Osteoblast (primary cell): ENCODE measurements at regions not wholly inside any gene's neighbourhood (a gene's known extent, or its start where the extent isn't known, plus 50 kb on each side); places are given as distances from the start of the nearest gene placed in this dataset.

ENCODE experiments used
- DNase-seq: peaks from one replicate; pipeline ENCODE4 v3.0.0; 2011; ENCODE audit warnings: low spot score, mixed read lengths; ENCODE audit not compliant: insufficient read length; ENCODE audit errors: missing footprints
- H2AFZ ChIP-seq: 2 replicates; pipeline ENCODE4 v1.6.0; 2011; ENCODE audit warnings: mild to moderate bottlenecking, low read length
- H3K27ac ChIP-seq: 2 replicates; pipeline ENCODE4 v1.5.1; 2011; ENCODE audit warnings: mild to moderate bottlenecking, low read depth, low read length, moderate library complexity
- H3K27me3 ChIP-seq: 2 replicates; pipeline ENCODE4 v1.6.0; 2012; ENCODE audit warnings: mild to moderate bottlenecking, control low read depth, inconsistent platforms, low read length, moderate library complexity; ENCODE audit not compliant: insufficient read depth
- H3K36me3 ChIP-seq: 2 replicates; pipeline ENCODE4 v1.5.1; 2011; ENCODE audit warnings: mild to moderate bottlenecking, low read length, control low read depth, moderate library complexity; ENCODE audit not compliant: insufficient read depth
- H3K4me1 ChIP-seq: 2 replicates; pipeline ENCODE4 v1.5.1; 2011; ENCODE audit warnings: mild to moderate bottlenecking, low read length, control low read depth, moderate library complexity; ENCODE audit not compliant: insufficient read depth
- H3K4me2 ChIP-seq: 2 replicates; pipeline ENCODE4 v1.6.0; 2011; ENCODE audit warnings: mild to moderate bottlenecking, low read length; ENCODE audit not compliant: insufficient read depth
- H3K4me3 ChIP-seq: fragments of 200-600 bp; sonication (generic); 3 replicates; pipeline ENCODE4 v1.5.1; 2012; ENCODE audit warnings: mild to moderate bottlenecking, low read length, inconsistent platforms; ENCODE audit not compliant: insufficient read depth
- H3K79me2 ChIP-seq: 2 replicates; pipeline ENCODE4 v1.6.0; 2012; ENCODE audit warnings: mild to moderate bottlenecking, low read length, control low read depth, inconsistent platforms; ENCODE audit not compliant: insufficient read depth
- H3K9me3 ChIP-seq: 2 replicates; pipeline ENCODE4 v1.5.1; 2011; ENCODE audit warnings: low read depth, low read length, control low read depth
- H4K20me1 ChIP-seq: 2 replicates; pipeline ENCODE4 v1.6.0; 2012; ENCODE audit warnings: mild to moderate bottlenecking, low read length, control low read depth; ENCODE audit not compliant: insufficient read depth
- CTCF ChIP-seq: IDR thresholded peaks from 2 replicates; pipeline ENCODE4 v1.5.1; 2011; ENCODE audit warnings: mild to moderate bottlenecking, low read depth, low read length, moderate library complexity; ENCODE audit errors: extremely low read depth

GRCh38 chr2:156132130-156132529 lies 200.4 kb downstream of the NR4A2 start:
- H3K36me3 ChIP-seq = no peaks in the 10 kb centered on the region
- H3K4me2 ChIP-seq = no peak overlapping the region
- no peak overlapping the region for H3K4me3 ChIP-seq
- H2AFZ ChIP-seq = no peak overlapping the region
- H4K20me1 ChIP-seq = no peaks in the 10 kb centered on the region
- H3K27ac ChIP-seq = no peak overlapping the region
- no peak for DNase-seq
- TF ChIP-seq CTCF = no peak
- H3K27me3 ChIP-seq = no peaks in the 10 kb centered on the region
- H3K4me1 ChIP-seq = no peaks in the 10 kb centered on the region
- H3K79me2 ChIP-seq = no peaks in the 10 kb centered on the region
- H3K9me3 ChIP-seq = no peaks in the 10 kb centered on the region

GRCh38 chr2:156129227-156129626 lies 203.3 kb downstream of the NR4A2 start:
- H3K27me3 ChIP-seq = no peaks in the 10 kb centered on the region
- DNase-seq = peak; percentile 39
- H3K4me3 ChIP-seq = no peak overlapping the region
- TF ChIP-seq CTCF = no peak
- no peaks in the 10 kb centered on the region for H3K4me1 ChIP-seq
- H3K79me2 ChIP-seq = no peaks in the 10 kb centered on the region
- no peaks in the 10 kb centered on the region for H3K36me3 ChIP-seq
- no peak overlapping the region for H3K4me2 ChIP-seq
- H2AFZ ChIP-seq = no peak overlapping the region
- H3K9me3 ChIP-seq = no peaks in the 10 kb centered on the region
- no peaks in the 10 kb centered on the region for H4K20me1 ChIP-seq
- H3K27ac ChIP-seq = no peak overlapping the region

GRCh38 chr2:156125018-156125417 lies 207.5 kb downstream of the NR4A2 start:
- no peaks in the 10 kb centered on the region for H3K36me3 ChIP-seq
- no peaks in the 10 kb centered on the region for H3K27me3 ChIP-seq
- H3K4me2 ChIP-seq = no peak overlapping the region
- DNase-seq = peak; percentile 43
- H3K27ac ChIP-seq = no peak overlapping the region
- H3K4me3 ChIP-seq = no peak overlapping the region
- no peaks in the 10 kb centered on the region for H3K9me3 ChIP-seq
- TF ChIP-seq CTCF = no peak
- no peaks in the 10 kb centered on the region for H4K20me1 ChIP-seq
- no peak overlapping the region for H2AFZ ChIP-seq
- H3K4me1 ChIP-seq = no peaks in the 10 kb centered on the region
- no peaks in the 10 kb centered on the region for H3K79me2 ChIP-seq

GRCh38 chr2:156124458-156124857 lies 208.1 kb downstream of the NR4A2 start:
- H3K9me3 ChIP-seq = no peaks in the 10 kb centered on the region
- no peaks in the 10 kb centered on the region for H3K4me1 ChIP-seq
- no peak for DNase-seq
- H2AFZ ChIP-seq = no peak overlapping the region
- TF ChIP-seq CTCF = no peak
- no peaks in the 10 kb centered on the region for H4K20me1 ChIP-seq
- H3K27ac ChIP-seq = no peak overlapping the region
- H3K4me3 ChIP-seq = no peak overlapping the region
- no peaks in the 10 kb centered on the region for H3K79me2 ChIP-seq
- no peak overlapping the region for H3K4me2 ChIP-seq
- H3K27me3 ChIP-seq = no peaks in the 10 kb centered on the region
- no peaks in the 10 kb centered on the region for H3K36me3 ChIP-seq
